ENCODE measurements at regions not wholly inside any gene's neighbourhood (a gene's known extent, or its start where the extent isn't known, plus 50 kb on each side); places are given as distances from the start of the nearest gene placed in this dataset.
"Not testable (repeated sequence)": the region's sequence is repeated elsewhere in the genome, so short reads cannot be mapped to it uniquely, and the experiment has no call there.

GRCh38 chr1:222948079-222948478 lies 133.2 kb downstream of the DISP1 start:
- DNase-seq (ENCODE audit: low read depth, low spot score): no peak

GRCh38 chr1:222950892-222951291 lies 136.1 kb downstream of the DISP1 start:
- DNase-seq (ENCODE audit: low read depth, low spot score): no peak

- no peak for DNase-seq (ENCODE audit: low read depth, low spot score)
Measured at GRCh38 chr1:222953585-222953984, 138.7 kb downstream of the DISP1 start.

DNA sequence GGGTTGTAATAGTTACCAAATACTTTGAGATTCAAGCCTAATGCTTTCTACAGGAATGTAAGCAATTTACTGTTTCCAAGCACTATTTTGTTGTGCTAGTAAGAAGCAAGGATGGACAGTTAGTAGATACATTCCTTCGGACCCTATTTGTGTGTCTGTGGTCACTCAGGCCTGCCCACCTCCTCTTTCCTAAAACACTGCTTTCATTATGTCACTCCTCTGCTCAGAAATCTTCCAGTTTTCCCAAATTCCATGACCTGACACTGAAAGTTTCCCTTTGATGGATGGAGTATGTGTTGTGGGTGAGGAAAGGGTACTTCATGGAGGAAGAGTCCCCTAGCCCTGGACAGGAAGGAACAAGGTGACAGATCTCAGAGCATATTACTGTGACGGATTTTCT lies 141.1 kb downstream of the DISP1 start:
- DNase-seq (ENCODE audit: low read depth, low spot score): no peak

- DNase-seq (ENCODE audit: low read depth, low spot score): no peak
Measured at GRCh38 chr1:222956601-222957000, 141.8 kb downstream of the DISP1 start.

GRCh38 chr1:222967466-222968240 lies 152.8 kb downstream of the DISP1 start:
- no peak for DNase-seq (ENCODE audit: low read depth, low spot score)

DNA sequence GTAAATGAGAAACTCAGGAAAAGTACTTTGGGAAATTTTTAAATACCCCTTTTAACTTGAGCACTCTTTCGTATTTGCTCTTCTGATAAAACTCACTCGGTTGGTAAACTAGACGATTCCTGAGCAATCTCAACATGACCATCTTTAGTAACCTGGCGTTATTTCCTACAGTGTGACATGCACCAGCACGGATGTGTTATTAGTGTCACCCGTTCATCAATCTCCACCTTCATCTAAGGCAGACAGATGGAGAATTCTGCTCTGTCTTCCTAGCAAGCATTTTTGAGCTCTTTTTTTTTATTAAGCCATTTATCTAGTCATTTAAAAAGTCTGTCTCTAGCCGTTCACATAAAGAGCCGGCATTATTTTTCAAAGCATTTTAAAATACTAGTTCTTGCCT lies 155.2 kb downstream of the DISP1 start:
- no peak for DNase-seq (ENCODE audit: low read depth, low spot score)

GRCh38 chr1:222970711-222971110 lies 155.9 kb downstream of the DISP1 start:
- DNase-seq (ENCODE audit: low read depth, low spot score): no peak

DNA sequence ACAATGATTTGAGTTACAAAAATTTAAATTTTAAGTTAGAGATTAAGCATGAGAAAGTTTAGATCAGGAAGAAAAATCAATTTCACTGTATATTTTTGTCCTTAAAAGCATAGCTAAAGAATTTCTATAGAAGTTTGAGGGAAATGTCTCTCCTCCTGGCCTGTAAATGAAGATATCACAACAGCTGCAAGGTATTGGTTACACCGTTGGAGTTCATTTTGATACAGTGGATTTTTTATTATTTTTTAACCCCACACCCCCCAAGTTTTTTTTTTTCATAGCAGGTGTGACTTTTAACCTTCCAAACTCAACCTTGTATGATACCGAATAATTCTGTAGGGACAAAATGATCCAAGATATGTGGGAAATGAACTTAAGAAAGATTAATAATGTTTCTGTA lies 156.3 kb downstream of the DISP1 start:
- no peak for DNase-seq (ENCODE audit: low read depth, low spot score)

- DNase-seq (ENCODE audit: low read depth, low spot score): no peak
Measured at GRCh38 chr1:222973561-222973960, 158.7 kb downstream of the DISP1 start.

GRCh38 chr1:222974496-222974895 lies 159.7 kb downstream of the DISP1 start:
- no peak for DNase-seq (ENCODE audit: low read depth, low spot score)

GRCh38 chr1:222975472-222976122 lies 160.8 kb downstream of the DISP1 start:
- no peak for DNase-seq (ENCODE audit: low read depth, low spot score)

- DNase-seq (ENCODE audit: low read depth, low spot score): no peak
Measured at GRCh38 chr1:222976453-222976852, 161.6 kb downstream of the DISP1 start.

DNA sequence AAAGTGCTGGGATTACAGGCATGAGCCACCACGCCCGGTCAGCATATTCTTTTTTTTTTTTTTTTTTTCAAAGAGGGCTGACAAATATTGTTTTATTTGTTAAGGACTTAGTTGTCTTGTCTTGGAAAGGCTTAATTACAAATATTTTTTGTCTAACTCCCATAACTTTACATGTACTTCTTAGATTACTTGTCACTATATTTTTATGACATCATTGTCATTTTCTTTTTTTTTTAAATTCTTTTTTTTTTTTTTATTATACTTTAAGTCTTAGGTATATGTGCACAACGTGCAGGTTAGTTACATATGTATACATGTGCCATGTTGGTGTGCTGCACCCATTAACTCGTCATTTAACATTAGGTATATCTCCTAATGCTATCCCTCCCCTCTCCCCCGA lies 162.5 kb downstream of the DISP1 start:
- DNase-seq (ENCODE audit: low read depth, low spot score): not testable (repeated sequence)

DNA sequence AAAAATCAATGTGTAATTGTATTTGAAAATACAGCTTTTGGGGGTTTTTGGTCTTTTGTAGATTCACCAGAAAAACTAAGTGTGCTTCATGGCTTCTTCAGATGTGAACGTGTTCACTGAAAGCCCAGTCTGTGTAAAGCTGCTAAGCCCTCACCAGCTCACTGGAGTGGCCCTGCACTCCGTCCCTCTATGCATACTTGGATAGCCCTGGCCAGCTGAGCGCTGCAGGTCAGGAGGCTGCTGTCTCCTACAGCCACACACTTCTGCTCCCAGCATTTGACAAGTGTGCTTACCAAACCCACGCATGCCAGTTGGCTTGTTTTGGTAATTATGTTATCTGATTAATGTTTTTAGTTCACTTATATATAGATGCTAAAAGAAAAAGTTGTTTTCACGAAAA lies 163.5 kb downstream of the TLR5 start:
- DNase-seq (ENCODE audit: low read depth, low spot score): peak; percentile 38

DNA sequence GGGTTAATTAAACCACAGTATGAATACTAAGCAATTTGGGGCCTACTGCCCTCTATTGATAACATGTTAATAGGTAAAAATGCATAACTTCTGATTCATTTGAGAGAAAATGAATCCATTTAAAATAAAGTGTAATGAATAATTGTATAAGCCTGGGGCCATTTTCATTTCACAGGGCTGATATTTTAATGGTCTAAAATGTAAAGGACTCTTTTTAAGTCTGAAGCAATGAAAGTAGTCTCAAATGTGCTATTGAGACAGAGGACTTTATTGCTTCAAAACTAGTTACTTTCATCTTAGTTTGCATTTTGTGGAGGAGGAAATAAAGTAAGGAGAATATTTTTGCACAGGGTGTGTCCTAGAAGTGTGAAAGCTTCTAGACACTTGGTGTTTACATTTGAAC lies 155.4 kb downstream of the TLR5 start:
- no peak for DNase-seq (ENCODE audit: low read depth, low spot score)

- no peak for DNase-seq (ENCODE audit: low read depth, low spot score)
Measured at GRCh38 chr1:222989443-222989842, 153.6 kb downstream of the TLR5 start.

DNA sequence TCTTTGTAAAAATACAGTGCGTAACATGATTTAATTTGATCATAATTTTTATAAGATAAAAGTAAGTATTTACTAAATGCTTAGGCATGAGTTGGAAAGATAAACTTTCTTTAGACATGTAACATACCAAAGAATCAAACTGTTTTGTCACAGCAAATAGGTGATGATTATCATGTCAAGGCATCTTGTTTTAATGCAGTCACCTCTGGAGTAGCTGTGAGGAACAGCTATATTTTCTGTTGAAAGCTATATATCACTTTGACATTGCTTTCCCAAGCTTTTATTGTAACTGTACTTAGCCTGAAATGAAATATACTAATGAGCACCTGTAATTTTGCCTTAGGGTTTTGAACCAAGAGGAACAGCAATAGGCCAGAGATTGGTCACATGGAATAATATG lies 151.9 kb downstream of the TLR5 start:
- DNase-seq (ENCODE audit: low read depth, low spot score): no peak

DNA sequence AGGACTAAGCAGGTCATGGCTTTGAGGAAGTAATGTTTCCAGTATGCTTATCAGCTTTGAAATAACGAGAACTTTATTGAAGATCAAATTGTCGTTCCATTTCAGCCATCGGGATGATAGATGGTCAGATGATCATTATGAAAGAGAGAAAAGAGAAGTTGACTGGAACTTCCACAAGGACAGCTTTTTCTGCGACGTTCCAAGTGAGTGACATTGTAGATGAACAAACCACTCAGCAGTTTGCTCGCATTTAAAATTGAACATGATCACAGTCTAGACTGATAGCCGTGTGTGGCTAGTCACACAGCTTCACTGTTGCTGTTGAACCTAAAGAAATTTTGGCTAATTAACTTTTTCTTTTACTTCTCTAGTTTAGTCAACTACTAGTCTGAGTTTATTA lies 151.1 kb downstream of the TLR5 start:
- no peak for DNase-seq (ENCODE audit: low read depth, low spot score)

- DNase-seq (ENCODE audit: low read depth, low spot score): no peak
Measured at GRCh38 chr1:222994511-222995235, 148.4 kb downstream of the TLR5 start.

DNA sequence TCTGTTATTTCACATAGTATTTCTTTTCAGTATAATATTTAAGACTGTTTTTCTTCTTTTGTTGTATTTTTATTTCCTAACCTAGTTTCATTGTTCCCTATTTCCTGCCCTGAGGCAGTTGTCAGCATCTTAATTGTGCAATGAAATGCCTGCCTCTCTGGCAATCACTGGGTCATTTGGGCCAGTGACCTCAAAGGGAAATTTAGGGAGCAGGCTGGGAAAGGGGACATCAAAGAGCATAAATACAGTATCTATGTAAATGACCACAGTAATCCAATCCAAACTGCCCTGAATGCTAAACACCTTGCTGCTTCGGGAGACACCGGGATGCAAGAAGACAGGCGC lies 147.8 kb downstream of the TLR5 start:
- peak; percentile 81 for DNase-seq (ENCODE audit: low read depth, low spot score)

DNA sequence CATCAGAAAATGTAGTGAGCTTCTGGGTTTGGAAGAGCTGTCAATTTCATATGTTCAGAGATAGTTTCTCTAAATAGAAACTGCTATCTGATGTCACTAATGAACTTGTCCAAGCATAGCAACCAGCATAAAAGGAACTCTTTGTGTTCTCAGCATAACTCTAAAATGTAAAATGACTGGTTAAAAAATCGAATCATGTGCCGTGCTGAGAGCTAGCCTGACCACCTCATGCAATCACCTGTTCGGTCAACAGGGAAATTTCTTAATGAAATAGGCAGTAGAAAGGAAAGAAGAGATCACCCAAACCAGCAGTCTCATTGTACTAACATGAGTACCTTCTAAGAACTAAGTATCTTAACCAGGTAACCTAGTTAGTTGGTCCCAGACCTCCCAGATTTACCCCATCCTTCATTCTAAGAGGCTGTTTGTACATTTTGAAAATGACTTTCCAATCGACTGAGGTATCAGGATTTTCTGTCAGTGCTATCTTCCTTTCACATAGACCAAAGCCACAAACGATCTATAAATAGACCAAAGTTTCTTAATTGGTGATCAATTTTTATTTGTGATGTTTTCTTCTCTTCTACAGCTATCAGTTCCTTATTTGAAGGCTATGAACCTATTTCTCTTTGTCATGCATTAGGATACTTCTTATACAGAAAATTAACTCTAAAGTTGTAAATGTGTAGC lies 147.3 kb downstream of the TLR5 start:
- no peak for DNase-seq (ENCODE audit: low read depth, low spot score)
